Left kidney (tissue), 1 donor: ENCODE measurements at regions not wholly inside any gene's neighbourhood (a gene's known extent, or its start where the extent isn't known, plus 50 kb on each side); places are given as distances from the start of the nearest gene placed in this dataset.
"Not testable (repeated sequence)": the region's sequence is repeated elsewhere in the genome, so short reads cannot be mapped to it uniquely, and the experiment has no call there.

Experiments used
- DNase-seq: peaks from one replicate; pipeline ENCODE4 v3.0.0-alpha.2; 2013

GRCh38 chrX:139475432-139475831 is 55.1 kb upstream of the F9 start:
- DNase-seq = no peak

- DNase-seq = not testable (repeated sequence)
Measured at GRCh38 chrX:139461945-139462344, 68.6 kb upstream of the F9 start.

- DNase-seq = no peak
Measured at GRCh38 chrX:139454743-139455142, 75.8 kb upstream of the F9 start.

- DNase-seq = no peak
Measured at GRCh38 chrX:139448996-139449395, 81.5 kb upstream of the F9 start.

- DNase-seq = no peak
Measured at GRCh38 chrX:139446832-139447231, 83.7 kb upstream of the F9 start.

GRCh38 chrX:139429913-139430312 is 100.6 kb upstream of the F9 start:
- no peak for DNase-seq

GRCh38 chrX:139423186-139423585 is 107.4 kb upstream of the F9 start:
- no peak for DNase-seq

- not testable (repeated sequence) for DNase-seq
Measured at GRCh38 chrX:139398258-139398657, 132.3 kb upstream of the F9 start.

- DNase-seq = no peak
Measured at GRCh38 chrX:139388254-139388653, 142.3 kb upstream of the F9 start.

- no peak for DNase-seq
Measured at GRCh38 chrX:139382529-139382928, 148.0 kb upstream of the F9 start.

- not testable (repeated sequence) for DNase-seq
Measured at GRCh38 chrX:139376547-139376946, 154.0 kb upstream of the F9 start.

GRCh38 chrX:139360356-139360755 is 170.2 kb upstream of the F9 start:
- DNase-seq = no peak

- not testable (repeated sequence) for DNase-seq
Measured at GRCh38 chrX:139342594-139342991, 187.9 kb upstream of the F9 start.

GRCh38 chrX:139341855-139342593 is 188.5 kb upstream of the F9 start:
- not testable (repeated sequence) for DNase-seq

GRCh38 chrX:139332441-139332840 is 198.1 kb upstream of the F9 start:
- DNase-seq = no peak

GRCh38 chrX:139327355-139327754 is 203.2 kb upstream of the F9 start:
- no peak for DNase-seq

- DNase-seq = no peak
Measured at GRCh38 chrX:139324756-139325155, 205.8 kb upstream of the F9 start.

GRCh38 chrX:139320661-139321354 is 209.7 kb upstream of the F9 start:
- DNase-seq = not testable (repeated sequence)

GRCh38 chrX:139306675-139307074 is 223.9 kb upstream of the F9 start:
- DNase-seq = not testable (repeated sequence)

GRCh38 chrX:139304471-139304870 is 226.1 kb upstream of the F9 start:
- no peak for DNase-seq

- no peak for DNase-seq
Measured at GRCh38 chrX:139299309-139299708, 231.2 kb upstream of the F9 start.

GRCh38 chrX:139298437-139298836 is 232.1 kb upstream of the F9 start:
- no peak for DNase-seq

GRCh38 chrX:139297638-139298037 is 232.9 kb upstream of the F9 start:
- no peak for DNase-seq

GRCh38 chrX:139293991-139294390 is 236.5 kb upstream of the F9 start:
- no peak for DNase-seq
